GM21390 (cell line): ENCODE measurements at regions not wholly inside any gene's neighbourhood (a gene's known extent, or its start where the extent isn't known, plus 50 kb on each side); places are given as distances from the start of the nearest gene placed in this dataset.
"Not testable (repeated sequence)": the region's sequence is repeated elsewhere in the genome, so short reads cannot be mapped to it uniquely, and the experiment has no call there.

Source experiments
- ATAC-seq: cut with Tn5 transposase; IDR thresholded peaks from one replicate; pipeline ENCODE4 v1.9.1; 2021; ENCODE audit not compliant: unreplicated experiment

GRCh38 chr13:44715287-44716230 lies 139.4 kb upstream of the TSC22D1 start:
- ATAC-seq = no peak

- no peak for ATAC-seq
Measured at GRCh38 chr13:44713788-44714469, 137.8 kb upstream of the TSC22D1 start.

- ATAC-seq = no peak
Measured at GRCh38 chr13:44711706-44712105, 135.6 kb upstream of the TSC22D1 start.

GRCh38 chr13:44710576-44710975 lies 134.4 kb upstream of the TSC22D1 start:
- no peak for ATAC-seq

- ATAC-seq = not testable (repeated sequence)
Measured at GRCh38 chr13:44704811-44705210, 128.7 kb upstream of the TSC22D1 start.

GRCh38 chr13:44703371-44703770 lies 127.2 kb upstream of the TSC22D1 start:
- no peak for ATAC-seq

GRCh38 chr13:44698066-44698465 lies 121.9 kb upstream of the TSC22D1 start:
- no peak for ATAC-seq

GRCh38 chr13:44697058-44697457 lies 120.9 kb upstream of the TSC22D1 start:
- no peak for ATAC-seq

- ATAC-seq = no peak
Measured at GRCh38 chr13:44695520-44695919, 119.4 kb upstream of the TSC22D1 start.

GRCh38 chr13:44694842-44695241 lies 118.7 kb upstream of the TSC22D1 start:
- ATAC-seq = no peak

- ATAC-seq = no peak
Measured at GRCh38 chr13:44694291-44694690, 118.2 kb upstream of the TSC22D1 start.

- ATAC-seq = no peak
Measured at GRCh38 chr13:44693156-44693764, 117.1 kb upstream of the TSC22D1 start.

- no peak for ATAC-seq
Measured at GRCh38 chr13:44692173-44692713, 116.1 kb upstream of the TSC22D1 start.

GRCh38 chr13:44690376-44690775 lies 114.2 kb upstream of the TSC22D1 start:
- ATAC-seq = no peak

GRCh38 chr13:44688652-44689051 lies 112.5 kb upstream of the TSC22D1 start:
- no peak for ATAC-seq

GRCh38 chr13:44686531-44686934 lies 110.4 kb upstream of the TSC22D1 start:
- ATAC-seq = no peak

- ATAC-seq = no peak
Measured at GRCh38 chr13:44685641-44686040, 109.5 kb upstream of the TSC22D1 start.

GRCh38 chr13:44682416-44682815 lies 106.3 kb upstream of the TSC22D1 start:
- ATAC-seq = not testable (repeated sequence)

GRCh38 chr13:44680746-44681355 lies 104.7 kb upstream of the TSC22D1 start:
- ATAC-seq = no peak

- ATAC-seq = no peak
Measured at GRCh38 chr13:44679597-44679996, 103.5 kb upstream of the TSC22D1 start.

GRCh38 chr13:44678197-44678596 lies 102.1 kb upstream of the TSC22D1 start:
- no peak for ATAC-seq
